NCI-H2081 treated with DMSO at 0.1 percent for 48 hours (cell line): ENCODE measurements at regions not wholly inside any gene's neighbourhood (a gene's known extent, or its start where the extent isn't known, plus 50 kb on each side); places are given as distances from the start of the nearest gene placed in this dataset.
"Not testable (repeated sequence)": the region's sequence is repeated elsewhere in the genome, so short reads cannot be mapped to it uniquely, and the experiment has no call there.

Experiments
- DNase-seq: peaks from one replicate; lab custom pipeline; 2025; lab: John Stamatoyannopoulos, UW

DNA sequence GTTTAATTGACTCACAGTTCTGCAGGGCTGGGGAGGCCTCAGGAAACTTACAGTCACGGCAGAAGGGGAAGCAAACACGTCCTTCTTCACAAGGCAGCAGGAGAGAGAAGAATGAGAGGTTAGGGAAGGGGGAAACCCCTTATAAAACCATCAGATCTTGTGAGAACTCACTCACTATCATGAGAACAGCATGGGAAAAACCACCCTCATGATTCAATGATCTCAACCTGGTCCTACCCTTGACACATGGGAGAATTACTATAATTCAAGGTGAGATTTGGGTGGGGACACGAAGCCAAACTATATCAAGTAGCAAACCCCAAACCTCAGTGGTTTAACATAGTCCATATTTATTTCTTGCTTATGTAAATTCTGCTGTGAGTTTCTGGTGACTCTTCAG is 252.0 kb upstream of the USP25 start:
- not testable (repeated sequence) for DNase-seq

DNA sequence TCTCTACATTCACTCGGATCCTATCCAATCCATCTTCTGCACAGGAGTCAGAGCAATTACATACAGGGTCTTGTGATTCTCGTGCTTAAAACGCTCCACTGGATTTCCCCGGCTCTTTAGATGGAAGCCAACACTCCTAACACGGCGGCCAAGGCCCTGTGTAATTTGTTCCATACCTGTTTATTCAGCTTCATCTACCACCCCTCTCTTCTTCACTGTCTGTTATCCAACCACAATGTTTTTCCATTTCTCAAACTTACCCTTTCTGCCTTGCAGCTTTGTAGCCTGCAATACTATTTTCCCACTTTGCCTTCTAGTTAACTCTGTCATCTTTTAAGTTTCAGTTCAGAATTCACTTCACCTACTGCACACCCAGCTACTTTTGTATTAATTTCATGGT is 249.6 kb upstream of the USP25 start:
- no peak for DNase-seq

DNA sequence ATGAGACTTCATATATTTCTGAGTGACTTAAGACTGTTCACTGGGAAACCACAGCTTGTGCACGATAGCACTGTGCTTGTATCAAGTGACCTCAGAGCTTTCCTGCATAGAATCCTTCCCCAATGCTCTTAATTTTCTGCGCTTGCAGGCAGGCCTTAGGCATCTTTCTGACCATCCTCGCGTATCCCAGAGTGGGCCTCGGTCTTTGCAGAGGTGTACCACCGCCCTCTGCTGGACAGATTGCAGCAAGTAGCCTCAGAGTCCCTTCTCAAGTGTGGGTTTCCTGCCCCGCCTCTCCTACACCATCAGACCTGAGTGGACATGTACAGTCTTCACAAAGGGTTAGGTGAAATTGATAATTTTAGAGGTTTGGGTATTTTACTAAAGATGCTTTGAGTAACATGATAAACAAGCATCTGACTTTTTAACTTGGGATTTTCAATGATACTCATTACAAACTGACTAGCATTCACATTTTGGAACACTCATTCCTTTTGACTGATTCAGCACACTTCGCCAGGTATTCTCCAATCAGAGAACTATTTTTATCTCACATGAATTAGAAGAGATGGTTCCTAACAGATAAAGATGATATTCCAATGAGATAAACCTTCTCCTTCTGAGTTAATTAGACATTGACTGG is 246.5 kb upstream of the USP25 start:
- DNase-seq = peak; percentile 13

- no peak for DNase-seq
Measured at GRCh38 chr21:15486460-15487195, 243.2 kb upstream of the USP25 start.

- DNase-seq = no peak
Measured at GRCh38 chr21:15487196-15487550, 242.6 kb upstream of the USP25 start.

DNA sequence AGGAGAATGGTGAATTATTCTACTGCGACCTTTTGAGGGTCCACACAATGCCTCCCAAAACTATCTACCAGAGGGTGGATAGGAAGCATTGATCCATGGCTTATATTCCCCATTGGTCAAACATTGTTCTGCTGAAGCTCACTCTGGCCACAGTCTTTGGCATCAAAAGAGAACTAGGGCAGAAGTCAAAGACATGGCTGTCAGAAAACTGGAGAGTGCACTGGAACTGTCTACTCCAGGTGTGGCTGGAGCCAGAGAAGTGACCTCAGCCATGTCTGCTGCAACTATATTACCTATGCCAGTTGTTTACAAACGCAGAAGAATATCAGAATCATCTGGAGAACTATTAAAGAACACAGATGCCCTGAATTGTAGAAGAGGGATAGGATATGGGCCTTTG is 238.7 kb upstream of the USP25 start:
- DNase-seq = no peak

- no peak for DNase-seq
Measured at GRCh38 chr21:15493646-15494045, 236.1 kb upstream of the USP25 start.

DNA sequence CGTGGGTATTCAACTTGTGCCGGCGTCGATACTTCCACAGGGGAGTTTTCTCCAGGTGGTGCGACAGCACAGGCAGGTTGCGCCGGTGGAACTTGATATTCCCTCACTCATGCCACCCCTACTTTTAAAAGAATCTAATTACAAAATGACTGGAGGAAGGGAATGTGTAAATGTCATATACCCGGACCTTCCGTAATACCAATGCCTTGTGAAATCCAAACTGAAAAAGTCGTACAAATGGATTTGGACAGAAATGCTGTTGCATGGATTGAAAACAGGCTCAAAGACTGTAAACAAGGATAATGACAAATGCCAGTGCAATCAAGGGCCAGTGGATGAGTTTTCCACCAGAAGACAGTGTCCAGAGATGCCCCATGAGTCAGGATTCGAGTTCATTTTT is 235.3 kb upstream of the USP25 start:
- DNase-seq = no peak

DNA sequence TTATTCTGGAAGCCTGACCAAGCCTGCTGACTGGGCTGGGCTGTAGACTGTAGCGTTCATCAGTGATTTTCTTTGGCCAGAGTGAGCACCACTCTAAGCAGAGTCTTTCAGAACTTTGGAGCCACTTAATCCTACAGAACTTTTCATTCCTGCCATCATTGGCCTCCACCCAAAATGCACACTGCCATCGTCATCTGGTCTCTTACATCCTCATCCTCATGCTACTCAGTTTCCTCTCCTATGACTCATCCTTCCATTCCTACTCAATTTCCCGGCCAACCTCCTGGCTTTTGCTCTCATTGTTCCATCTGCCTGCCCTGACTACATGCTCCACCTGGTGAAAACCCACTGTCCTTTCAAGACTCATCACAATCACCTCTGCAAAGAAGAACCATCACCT is 233.8 kb upstream of the USP25 start:
- no peak for DNase-seq

DNA sequence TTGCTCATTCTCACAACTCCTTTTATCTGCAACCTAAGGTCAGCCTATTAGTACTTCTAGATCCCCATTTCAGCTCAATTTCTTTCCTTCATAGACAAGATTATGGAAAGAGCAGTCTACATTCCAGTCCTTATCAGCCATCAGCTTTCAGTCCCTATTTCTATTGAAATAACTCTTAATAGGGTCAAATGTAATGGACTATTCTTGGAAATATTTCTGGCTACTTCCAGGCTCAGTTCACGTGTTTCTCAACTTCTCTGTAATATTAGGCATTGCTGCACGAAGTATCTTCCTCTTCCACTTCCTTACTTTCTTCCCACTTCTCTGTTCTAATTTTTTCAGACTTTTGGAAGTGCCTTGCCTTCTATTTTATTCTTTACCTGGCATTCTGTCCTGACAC is 232.9 kb upstream of the USP25 start:
- no peak for DNase-seq

DNA sequence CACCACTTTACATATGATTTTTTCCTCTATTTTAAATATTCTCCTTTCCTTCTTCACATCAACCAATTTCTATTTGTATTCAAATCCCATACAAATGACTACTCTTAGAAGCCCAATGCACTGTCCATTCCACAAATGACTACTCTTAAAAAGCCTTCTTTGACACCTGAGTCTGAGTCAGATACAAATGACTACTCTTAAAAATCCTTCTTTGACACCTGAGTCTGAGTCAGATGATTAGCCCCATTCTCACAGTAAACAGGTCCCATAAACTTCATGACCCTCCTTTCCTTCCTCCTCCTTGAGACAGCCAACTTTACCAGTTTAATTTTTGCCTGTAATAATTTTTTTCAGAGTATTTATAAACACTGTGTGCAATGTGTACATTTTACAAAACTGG is 231.3 kb upstream of the USP25 start:
- no peak for DNase-seq

DNA sequence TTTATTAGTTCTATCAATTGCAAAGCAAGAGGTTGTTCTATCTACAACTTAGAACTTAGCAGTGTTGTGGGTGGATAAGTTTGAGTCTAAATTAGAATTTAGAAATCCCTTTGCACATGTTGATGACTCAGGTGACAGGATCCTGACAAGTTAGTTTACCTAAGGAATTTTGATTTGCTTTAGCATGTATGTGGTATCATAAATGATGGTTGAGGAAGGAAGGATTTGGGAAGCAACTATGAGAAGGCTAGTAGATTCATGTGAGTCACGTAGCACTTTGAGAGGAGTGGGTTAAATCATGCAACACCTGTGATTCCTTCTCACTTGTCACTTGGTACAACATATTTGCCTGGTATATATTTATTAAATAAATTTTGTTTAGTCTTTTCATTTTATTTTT is 223.7 kb upstream of the USP25 start:
- DNase-seq = no peak

DNA sequence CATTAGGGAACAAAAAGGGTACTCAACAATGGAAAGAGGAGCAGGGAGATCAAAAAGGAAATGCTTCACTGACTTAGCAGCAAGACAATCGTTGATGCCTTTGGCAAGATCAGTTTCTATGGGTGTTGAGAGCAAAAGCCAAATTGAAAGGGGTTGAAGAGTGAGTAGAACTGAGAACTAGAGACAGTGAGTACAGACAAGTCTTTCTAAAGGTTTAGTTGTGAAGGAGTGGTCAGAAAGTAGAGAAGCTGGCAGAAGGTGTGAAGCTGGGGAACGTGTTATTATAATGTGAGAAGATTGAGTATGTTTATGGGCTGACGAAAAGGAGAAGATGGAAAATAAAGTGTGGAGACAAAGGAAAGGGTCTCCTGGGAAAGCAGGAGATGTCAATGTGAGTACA is 221.2 kb upstream of the USP25 start:
- DNase-seq = no peak

DNA sequence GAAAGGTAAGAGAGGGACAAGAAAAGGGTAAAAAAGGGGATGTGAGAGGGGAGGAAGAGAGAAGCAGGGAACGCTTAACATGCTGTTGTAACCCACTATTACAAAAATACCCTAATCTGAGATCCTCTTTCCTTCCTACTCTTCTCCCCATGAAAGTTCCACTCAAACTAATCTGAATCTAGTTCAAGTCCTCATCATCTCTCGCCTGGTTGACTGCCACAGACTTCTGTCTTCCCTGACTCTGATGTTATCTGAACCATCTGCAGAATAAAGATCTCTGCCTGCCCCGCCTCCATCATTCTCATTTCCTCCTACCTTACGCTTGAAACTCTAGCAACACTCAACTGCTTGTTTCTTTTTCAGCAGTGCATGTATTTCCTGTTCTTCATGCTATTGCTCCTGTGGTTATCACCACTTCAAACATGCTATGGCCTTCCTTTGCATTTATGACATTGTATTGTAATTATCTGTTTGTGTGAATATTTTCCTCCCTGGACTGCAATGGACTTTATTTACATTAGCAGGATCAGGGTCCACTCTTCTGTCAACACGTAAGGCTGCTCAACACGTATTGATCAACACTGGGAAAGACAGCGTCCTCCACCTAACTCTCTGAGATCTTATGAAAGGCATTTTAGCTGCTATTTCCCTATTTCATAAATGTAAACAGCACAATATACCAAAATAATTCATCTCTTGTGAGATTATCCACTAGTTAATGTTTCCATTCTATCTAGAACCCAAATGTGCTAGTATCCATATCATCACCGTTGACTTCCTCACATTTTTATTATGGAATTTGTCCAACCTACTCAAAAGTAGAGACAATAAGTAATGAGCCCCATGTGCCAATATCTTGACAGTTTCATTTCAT is 215.5 kb upstream of the USP25 start:
- no peak for DNase-seq

DNA sequence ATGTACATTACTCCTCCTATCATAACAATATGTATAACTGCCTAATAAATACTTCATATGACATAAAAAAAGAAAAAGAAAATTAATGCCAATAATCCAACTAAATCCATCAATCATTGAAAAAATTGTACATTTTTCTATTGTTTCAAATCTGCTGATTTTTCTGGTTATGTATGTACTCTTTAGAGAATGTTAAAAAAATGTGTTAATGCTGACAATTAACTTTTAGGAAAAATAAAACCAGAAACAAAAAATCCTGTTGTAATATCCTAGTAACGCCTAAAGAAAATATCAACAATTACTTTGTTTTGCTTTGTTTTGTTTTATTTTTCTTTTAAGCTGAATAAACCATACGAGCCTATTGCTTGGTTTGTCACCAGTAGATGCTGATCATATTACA is 213.9 kb upstream of the USP25 start:
- DNase-seq = no peak

GRCh38 chr21:15517394-15517793 is 212.4 kb upstream of the USP25 start:
- DNase-seq = no peak

DNA sequence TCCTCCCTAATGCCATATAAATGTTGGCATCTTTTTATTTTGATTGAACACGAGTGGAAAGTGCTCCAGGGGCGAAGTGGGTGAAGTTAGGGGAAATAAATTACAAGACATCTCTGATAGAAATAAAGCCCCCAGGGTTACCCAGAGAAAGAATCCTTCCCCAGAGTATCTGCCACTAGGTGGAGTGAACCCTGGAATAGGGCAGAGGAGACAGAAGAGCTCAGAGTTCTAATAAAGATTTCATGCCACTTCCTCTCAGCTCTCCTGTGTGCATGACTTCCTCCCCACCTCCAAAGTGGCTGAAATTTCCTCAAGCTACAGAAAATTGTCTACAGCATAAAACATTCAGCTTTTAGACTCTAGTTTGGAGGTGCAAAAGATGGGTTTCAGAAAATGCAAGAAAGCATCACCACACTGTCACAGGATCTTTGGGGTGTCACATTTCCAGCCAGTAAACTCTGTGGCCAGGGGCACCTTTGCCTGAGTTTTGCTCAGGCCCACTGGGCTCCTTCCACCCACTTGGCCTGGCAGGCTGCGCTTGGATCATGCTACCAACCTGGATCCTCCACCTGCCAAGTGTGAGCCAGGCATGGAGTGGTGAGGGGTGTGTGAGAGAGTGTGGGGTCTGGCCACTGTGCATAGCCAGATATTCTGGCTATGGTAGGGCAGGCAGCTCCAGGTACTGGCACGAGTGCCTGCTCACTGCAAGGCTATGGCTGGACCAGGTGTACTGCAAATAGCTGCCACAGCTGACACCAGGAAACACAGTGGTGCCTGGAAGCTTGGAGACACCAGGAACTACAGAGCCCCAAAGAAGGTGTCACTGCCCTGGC is 208.8 kb upstream of the USP25 start:
- DNase-seq = no peak

GRCh38 chr21:15521644-15522001 is 208.2 kb upstream of the USP25 start:
- DNase-seq = no peak

DNA sequence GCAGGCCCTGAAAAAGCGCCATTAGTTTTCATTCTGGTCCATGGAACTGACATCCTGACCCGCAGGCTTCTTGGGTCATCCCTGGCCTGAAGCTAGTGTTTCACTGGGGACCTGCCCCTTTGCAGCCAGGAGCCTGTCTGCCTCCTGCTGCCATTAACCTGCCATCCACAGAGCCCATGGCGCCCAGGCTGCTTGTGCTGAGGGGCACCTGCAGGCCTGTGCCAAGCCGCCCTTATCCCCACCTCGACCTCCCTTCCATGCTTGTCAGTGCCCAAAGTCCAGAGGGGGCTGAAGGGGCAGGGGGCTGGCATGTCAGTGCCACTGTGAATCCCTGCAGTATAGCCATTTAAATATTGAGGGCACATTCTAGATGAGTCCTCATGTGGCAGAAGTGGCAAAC is 207.6 kb upstream of the USP25 start:
- no peak for DNase-seq

- DNase-seq = no peak
Measured at GRCh38 chr21:15524855-15525254, 204.9 kb upstream of the USP25 start.

GRCh38 chr21:15526798-15527197 is 203.0 kb upstream of the USP25 start:
- DNase-seq = no peak

- no peak for DNase-seq
Measured at GRCh38 chr21:15528346-15528745, 201.4 kb upstream of the USP25 start.
